Hematopoietic multipotent progenitor cell treated with erythropoietin and hydrocortisone succinate and interleukin-3 and kit ligand, for 17 days (in vitro differentiated cells): ENCODE measurements at regions not wholly inside any gene's neighbourhood (a gene's known extent, or its start where the extent isn't known, plus 50 kb on each side); places are given as distances from the start of the nearest gene placed in this dataset.
"Not testable (repeated sequence)": the region's sequence is repeated elsewhere in the genome, so short reads cannot be mapped to it uniquely, and the experiment has no call there.

Experiments
- DNase-seq: peaks from one replicate; pipeline ENCODE4 v3.0.0-alpha.2; 2015; ENCODE audit warnings: low spot score

- no peak for DNase-seq
Measured at GRCh38 chr22:47355388-47355725, 592.9 kb downstream of the TBC1D22A start.

GRCh38 chr22:47354668-47355387 lies 592.4 kb downstream of the TBC1D22A start:
- no peak for DNase-seq

- no peak for DNase-seq
Measured at GRCh38 chr22:47352920-47353700, 590.7 kb downstream of the TBC1D22A start.

GRCh38 chr22:47351836-47352579 lies 589.6 kb downstream of the TBC1D22A start:
- no peak for DNase-seq

GRCh38 chr22:47346287-47346686 lies 583.8 kb downstream of the TBC1D22A start:
- not testable (repeated sequence) for DNase-seq

GRCh38 chr22:47345025-47345424 lies 582.6 kb downstream of the TBC1D22A start:
- DNase-seq: no peak

GRCh38 chr22:47344414-47344813 lies 582.0 kb downstream of the TBC1D22A start:
- no peak for DNase-seq

- no peak for DNase-seq
Measured at GRCh38 chr22:47343611-47344010, 581.2 kb downstream of the TBC1D22A start.

- DNase-seq: no peak
Measured at GRCh38 chr22:47342446-47342845, 580.0 kb downstream of the TBC1D22A start.

GRCh38 chr22:47341464-47341863 lies 579.0 kb downstream of the TBC1D22A start:
- no peak for DNase-seq

GRCh38 chr22:47340851-47341436 lies 578.5 kb downstream of the TBC1D22A start:
- no peak for DNase-seq

- no peak for DNase-seq
Measured at GRCh38 chr22:47337161-47337621, 574.7 kb downstream of the TBC1D22A start.

- DNase-seq: no peak
Measured at GRCh38 chr22:47335958-47336357, 573.5 kb downstream of the TBC1D22A start.

GRCh38 chr22:47335460-47335859 lies 573.0 kb downstream of the TBC1D22A start:
- DNase-seq: no peak

GRCh38 chr22:47334601-47335000 lies 572.2 kb downstream of the TBC1D22A start:
- no peak for DNase-seq

- no peak for DNase-seq
Measured at GRCh38 chr22:47333625-47334024, 571.2 kb downstream of the TBC1D22A start.

- DNase-seq: no peak
Measured at GRCh38 chr22:47332246-47332980, 570.0 kb downstream of the TBC1D22A start.

GRCh38 chr22:47331750-47332149 lies 569.3 kb downstream of the TBC1D22A start:
- DNase-seq: no peak

- no peak for DNase-seq
Measured at GRCh38 chr22:47329727-47330650, 567.5 kb downstream of the TBC1D22A start.

- no peak for DNase-seq
Measured at GRCh38 chr22:47328550-47329243, 566.2 kb downstream of the TBC1D22A start.
